PFSK-1 (cell line): ENCODE measurements at regions not wholly inside any gene's neighbourhood (a gene's known extent, or its start where the extent isn't known, plus 50 kb on each side); places are given as distances from the start of the nearest gene placed in this dataset.

Experiments
- FOXP2 ChIP-seq: optimal IDR thresholded peaks from 2 replicates; pipeline ENCODE3; 2011; ENCODE audit warnings: borderline replicate concordance, control low read depth, inconsistent platforms; ENCODE audit not compliant: insufficient read depth; ENCODE audit errors: extremely low read length, extremely low read depth
- POLR2AphosphoS5 ChIP-seq: IDR thresholded peaks from 2 replicates; pipeline ENCODE4 v1.6.1; 2012; ENCODE audit warnings: low read depth, mild to moderate bottlenecking, control low read depth, low read length, moderate library complexity
- REST ChIP-seq, 2 experiments: IDR thresholded peaks; 2 replicates each; pipeline versions ENCODE4 v1.6.1 to v1.8.0; 2011 to 2012; ENCODE audit warnings: low read depth in 2 of 2, low read length in 2 of 2, control low read depth in 1 of 2, inconsistent platforms in 1 of 2, mild to moderate bottlenecking in 1 of 2, moderate library complexity in 1 of 2; ENCODE audit not compliant: insufficient read depth in 1 of 2
- SIN3A ChIP-seq: IDR thresholded peaks from 2 replicates; pipeline ENCODE4 v1.6.1; 2012; ENCODE audit warnings: mild to moderate bottlenecking, low read length, moderate library complexity, borderline replicate concordance; ENCODE audit not compliant: insufficient read depth
- TAF1 ChIP-seq: IDR thresholded peaks from 2 replicates; pipeline ENCODE4 v1.6.1; 2012; ENCODE audit warnings: low read length, control low read depth, borderline replicate concordance; ENCODE audit not compliant: insufficient read depth

DNA sequence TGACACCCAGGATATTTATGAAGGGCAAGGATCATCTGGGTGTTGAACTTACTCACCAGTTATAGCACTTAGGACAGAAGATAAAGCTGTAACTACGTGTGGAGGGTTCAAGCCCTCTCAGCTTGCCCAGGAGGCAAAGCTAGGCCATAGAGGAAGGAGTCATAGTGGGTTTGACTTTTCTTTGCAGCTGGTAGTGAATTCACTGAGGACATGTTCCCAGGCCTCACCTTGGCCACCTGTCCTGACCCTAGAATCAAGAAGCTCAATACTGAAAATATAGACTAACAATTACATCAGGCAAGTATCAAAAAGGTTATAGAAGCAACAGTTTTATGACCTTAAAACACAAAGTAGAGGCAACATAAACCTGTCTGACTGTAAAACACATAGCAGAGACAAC is 1207.7 kb downstream of the SLITRK1 start:
- TF ChIP-seq TAF1 (no peak), SIN3A (no peak)

DNA sequence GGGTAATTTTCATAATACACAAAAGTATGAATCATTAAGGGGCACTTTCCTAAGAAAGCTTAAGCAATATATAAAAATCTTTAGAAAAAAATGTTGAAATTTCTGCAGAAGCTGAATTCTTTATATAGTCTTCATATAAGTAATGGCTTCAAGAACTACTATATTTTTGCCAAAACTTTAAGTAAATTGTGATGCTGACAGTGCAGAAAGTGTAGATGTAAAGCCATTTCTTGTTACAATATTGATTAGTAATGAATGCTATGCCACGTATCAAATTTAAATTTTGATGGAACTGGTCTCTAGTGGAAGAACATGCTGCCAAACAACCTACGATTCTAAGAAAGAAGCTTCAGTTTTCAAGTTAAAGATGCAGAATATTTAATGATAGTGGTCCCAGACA is 1210.0 kb downstream of the SLITRK1 start:
- TF ChIP-seq TAF1 (no peak), FOXP2 (no peak), REST (IDR thresholded peaks at IDR 0.05; ENCODE audit: insufficient read depth in 1 of 2, low read depth in 2 of 2, low read length in 2 of 2) (no peak), SIN3A (no peak), POLR2AphosphoS5 (no peak)

DNA sequence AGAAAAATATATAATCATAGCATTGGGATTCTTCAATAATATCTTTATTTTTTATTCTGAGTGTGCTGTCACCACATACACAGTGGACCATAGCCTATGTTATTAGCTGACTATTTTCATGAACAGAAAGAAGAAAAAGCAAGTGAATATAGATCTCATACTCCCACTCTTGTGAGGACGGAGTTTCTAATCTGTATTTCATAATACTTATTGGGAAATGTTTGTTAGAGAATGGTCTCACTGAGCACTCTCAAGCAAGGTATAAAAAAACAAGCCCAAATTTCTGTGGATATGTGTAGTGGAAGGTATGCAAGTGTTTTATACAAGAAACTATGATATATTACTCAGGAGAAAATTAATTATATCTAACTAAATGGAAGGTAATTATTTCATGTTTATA is 1218.1 kb downstream of the SLITRK1 start:
- no peak for TF ChIP-seq TAF1

DNA sequence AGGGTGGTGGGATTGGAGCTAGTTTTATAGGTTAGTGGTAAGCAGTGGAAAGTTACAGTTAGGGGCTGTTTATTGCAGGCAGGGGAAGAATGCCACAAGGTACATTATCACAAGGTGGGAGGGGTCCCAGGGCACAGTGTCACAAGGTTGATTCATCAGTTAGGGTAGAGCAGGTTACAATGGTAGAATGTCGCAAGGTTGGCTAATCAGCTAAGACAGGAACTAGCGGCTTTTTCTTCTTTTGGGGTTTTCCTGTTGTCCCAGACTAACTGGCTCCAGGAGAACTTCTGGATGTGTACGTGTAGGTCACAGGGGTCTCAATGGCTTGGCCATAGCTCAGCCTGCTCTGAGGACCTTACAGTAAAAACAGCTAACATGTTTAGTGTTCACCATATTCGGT is 1221.1 kb downstream of the SLITRK1 start:
- no peak for TF ChIP-seq FOXP2
- no peak for TF ChIP-seq SIN3A

- TF ChIP-seq FOXP2 (no peak), SIN3A (no peak), TAF1 (no peak), REST (IDR thresholded peaks at IDR 0.05; ENCODE audit: insufficient read depth in 1 of 2, low read depth in 2 of 2, low read length in 2 of 2) (no peak), POLR2AphosphoS5 (no peak)
These were observed 1223.5 kb downstream of the SLITRK1 start for GRCh38 chr13:82658811-82659210.

GRCh38 chr13:82657471-82657870 is 1224.8 kb downstream of the SLITRK1 start:
- TF ChIP-seq POLR2AphosphoS5 = no peak
- no peak for TF ChIP-seq REST (IDR thresholded peaks at IDR 0.05; ENCODE audit: insufficient read depth in 1 of 2, low read depth in 2 of 2, low read length in 2 of 2)
- TF ChIP-seq TAF1 = no peak
- no peak for TF ChIP-seq FOXP2
- TF ChIP-seq SIN3A = no peak

- no peak for TF ChIP-seq TAF1
These were observed 1227.1 kb downstream of the SLITRK1 start for GRCh38 chr13:82654861-82655855.
